GM12873 (cell line): ENCODE measurements at regions not wholly inside any gene's neighbourhood (a gene's known extent, or its start where the extent isn't known, plus 50 kb on each side); places are given as distances from the start of the nearest gene placed in this dataset.

Experiments used
- TF ChIP-seq, protein P1 (sequence below): IDR thresholded peaks from 2 replicates; pipeline ENCODE4 v1.5.1; 2012; ENCODE audit warnings: low read depth, mild to moderate bottlenecking, moderate library complexity, low read length, control low read depth; ENCODE audit not compliant: insufficient read depth; ENCODE audit errors: missing control alignments

DNA sequence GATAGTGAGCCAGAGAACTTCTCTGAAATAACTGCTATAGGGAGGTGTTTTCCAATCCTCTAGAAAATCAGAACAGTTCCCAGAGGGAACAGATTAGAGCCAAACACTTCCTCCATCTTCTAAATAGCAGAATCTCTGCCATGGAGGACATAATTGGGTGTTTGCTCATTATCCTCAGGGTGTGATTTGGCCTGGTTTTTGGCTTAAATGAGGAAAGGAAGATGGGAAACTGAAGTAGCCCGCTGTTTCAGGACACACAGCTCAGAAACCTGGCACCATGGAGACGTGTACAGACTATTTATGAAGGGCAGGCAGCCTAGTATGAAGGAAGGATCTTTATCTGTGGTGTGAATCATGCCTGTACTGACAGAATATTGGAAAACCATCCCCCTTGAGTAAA lies 231.7 kb upstream of the PRKD1 start:
- TF ChIP-seq, protein P1, sequence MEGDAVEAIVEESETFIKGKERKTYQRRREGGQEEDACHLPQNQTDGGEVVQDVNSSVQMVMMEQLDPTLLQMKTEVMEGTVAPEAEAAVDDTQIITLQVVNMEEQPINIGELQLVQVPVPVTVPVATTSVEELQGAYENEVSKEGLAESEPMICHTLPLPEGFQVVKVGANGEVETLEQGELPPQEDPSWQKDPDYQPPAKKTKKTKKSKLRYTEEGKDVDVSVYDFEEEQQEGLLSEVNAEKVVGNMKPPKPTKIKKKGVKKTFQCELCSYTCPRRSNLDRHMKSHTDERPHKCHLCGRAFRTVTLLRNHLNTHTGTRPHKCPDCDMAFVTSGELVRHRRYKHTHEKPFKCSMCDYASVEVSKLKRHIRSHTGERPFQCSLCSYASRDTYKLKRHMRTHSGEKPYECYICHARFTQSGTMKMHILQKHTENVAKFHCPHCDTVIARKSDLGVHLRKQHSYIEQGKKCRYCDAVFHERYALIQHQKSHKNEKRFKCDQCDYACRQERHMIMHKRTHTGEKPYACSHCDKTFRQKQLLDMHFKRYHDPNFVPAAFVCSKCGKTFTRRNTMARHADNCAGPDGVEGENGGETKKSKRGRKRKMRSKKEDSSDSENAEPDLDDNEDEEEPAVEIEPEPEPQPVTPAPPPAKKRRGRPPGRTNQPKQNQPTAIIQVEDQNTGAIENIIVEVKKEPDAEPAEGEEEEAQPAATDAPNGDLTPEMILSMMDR: no peak

DNA sequence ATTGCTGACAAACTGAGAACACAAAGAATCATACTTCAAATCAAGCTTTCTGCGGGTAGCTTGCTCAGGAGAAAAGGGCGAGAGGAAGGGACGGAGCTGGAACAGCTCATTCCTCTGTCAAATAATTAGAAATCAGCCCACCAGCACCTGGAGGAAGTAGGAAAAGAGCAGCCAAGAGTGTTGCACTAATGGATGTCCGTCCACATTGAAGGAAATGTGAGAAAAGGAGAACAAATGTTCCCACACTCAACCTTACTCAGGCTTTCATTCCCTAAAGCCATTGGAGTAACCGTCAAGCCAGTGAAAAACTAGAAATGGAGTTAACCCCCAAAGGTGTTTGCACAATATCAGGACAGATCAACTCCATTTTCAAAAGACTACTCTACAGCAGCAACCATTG lies 233.0 kb upstream of the PRKD1 start:
- TF ChIP-seq, protein P1: no peak

- TF ChIP-seq, protein P1: no peak
Measured at GRCh38 chr14:30162066-30162465, 234.4 kb upstream of the PRKD1 start.

DNA sequence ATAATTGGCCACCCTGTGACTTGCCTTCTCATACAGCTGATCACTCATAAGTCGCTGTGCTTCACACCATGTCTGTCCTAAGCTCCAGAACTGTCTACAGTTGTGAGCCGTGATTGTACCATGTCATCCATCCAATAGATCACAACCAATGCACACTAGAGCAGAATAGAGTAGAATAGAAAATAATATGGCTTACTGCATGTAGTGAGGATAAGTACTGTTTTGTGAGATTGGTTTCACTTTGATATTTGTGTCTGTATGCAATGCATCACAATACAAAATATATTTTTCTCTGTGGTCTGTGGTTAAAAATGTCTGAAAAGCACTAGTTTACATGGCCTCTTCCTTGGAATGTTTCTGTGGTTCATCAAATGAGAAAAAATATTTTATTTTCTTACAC lies 237.6 kb upstream of the PRKD1 start:
- TF ChIP-seq, protein P1: no peak

DNA sequence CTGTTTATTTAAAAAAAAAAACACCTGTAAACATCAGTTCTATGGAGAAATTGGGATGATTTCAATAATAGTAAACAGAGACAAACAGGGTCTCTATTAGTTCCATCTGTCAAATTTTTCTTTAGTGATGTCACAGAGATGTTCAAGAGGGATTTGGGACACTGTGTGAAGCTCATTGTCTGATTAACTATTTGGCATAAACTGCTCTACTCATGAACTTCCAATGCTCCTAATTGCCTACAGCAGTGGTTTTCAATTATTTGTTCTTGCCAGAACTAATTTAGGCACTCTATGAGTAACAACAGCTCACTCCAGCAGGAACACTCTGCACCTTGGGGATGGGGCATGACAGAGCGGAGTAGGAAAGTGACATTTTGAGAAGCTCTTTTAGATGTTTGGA lies 250.1 kb upstream of the PRKD1 start:
- TF ChIP-seq, protein P1: no peak

- TF ChIP-seq, protein P1: no peak
Measured at GRCh38 chr14:30179381-30180130, 251.9 kb upstream of the PRKD1 start.

- TF ChIP-seq, protein P1: no peak
Measured at GRCh38 chr14:30180219-30180618, 252.6 kb upstream of the PRKD1 start.
